HG03064 (cell line): ENCODE measurements at regions not wholly inside any gene's neighbourhood (a gene's known extent, or its start where the extent isn't known, plus 50 kb on each side); places are given as distances from the start of the nearest gene placed in this dataset.

Experiments used
- ATAC-seq: cut with Tn5 transposase; IDR thresholded peaks from one replicate; pipeline ENCODE4 v1.9.1; 2021; ENCODE audit warnings: low read depth; ENCODE audit not compliant: unreplicated experiment

DNA sequence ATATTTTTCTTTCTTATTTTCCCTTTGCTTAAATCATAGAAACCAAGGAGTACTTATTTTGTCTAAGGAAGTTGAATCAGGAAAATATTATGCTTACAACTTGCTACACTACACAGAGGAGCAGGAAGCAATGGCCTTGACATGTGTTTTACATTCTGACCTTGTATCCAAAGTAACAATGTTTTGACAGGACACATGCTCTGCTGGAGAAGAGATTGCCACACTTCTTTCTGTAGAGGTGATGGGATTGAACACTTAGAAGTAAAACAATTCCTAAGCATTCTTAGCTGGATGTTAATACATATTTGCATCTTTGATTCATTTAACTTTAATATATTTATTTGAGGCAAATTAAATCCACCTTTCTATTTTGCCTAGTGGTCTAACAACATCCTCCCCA, 929.1 kb downstream of the DSC3 start:
- no peak for ATAC-seq

DNA sequence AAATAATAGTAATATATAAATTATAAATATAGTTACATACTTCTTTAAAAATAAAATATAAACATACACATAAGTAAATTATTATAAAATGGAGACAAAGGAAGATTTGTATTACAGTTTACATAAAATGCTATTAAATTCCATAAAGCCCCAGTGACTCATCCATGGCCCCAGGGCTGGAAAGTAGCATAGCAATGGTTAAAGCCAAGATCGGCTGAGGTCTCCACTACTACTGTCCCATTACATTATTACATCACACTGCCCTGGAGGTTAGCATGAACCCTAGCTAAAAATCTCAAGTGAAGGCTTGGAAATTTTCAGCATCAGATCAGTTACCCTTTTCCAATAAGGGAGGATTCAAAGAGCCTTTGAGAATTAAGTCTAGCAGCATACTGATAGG, 936.2 kb downstream of the DSC3 start:
- no peak for ATAC-seq

DNA sequence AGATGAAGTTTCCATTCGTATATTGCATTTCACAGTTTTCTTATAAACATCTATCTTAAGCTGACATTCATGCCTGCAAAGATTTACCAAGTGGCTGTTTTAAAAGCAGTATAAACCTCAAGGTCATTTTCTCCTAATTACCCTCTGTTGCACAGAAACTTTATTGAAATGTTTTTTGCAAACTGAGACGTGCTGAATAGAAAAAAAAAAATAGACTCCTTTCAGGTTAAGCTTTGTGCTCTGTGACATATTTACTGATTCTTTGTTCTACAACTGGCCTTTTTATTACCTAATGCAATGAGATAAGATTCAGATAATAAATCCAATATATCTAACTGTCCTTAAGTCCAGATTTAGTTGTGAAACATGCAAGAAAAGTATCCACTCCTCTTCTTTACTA, 938.7 kb downstream of the DSC3 start:
- ATAC-seq: no peak

DNA sequence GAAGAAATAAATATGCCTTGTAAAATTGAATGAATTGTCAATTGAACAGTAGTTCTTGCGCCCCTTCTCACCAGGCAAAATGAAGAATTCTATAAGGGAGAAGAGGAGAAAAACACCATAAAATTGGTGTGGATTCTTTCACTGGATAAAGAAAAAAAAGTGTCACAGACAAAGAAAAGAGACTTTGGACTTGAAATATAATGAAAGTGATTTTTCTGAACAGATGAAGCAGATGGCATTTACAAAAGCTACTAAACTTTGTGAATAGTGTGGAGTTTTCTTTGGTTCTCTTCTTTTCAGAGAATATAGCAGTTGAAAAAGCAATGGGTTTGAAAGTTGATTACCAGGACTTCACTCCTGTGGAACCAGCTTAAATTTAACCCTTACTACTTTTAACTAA, 945.7 kb downstream of the DSC3 start:
- no peak for ATAC-seq

DNA sequence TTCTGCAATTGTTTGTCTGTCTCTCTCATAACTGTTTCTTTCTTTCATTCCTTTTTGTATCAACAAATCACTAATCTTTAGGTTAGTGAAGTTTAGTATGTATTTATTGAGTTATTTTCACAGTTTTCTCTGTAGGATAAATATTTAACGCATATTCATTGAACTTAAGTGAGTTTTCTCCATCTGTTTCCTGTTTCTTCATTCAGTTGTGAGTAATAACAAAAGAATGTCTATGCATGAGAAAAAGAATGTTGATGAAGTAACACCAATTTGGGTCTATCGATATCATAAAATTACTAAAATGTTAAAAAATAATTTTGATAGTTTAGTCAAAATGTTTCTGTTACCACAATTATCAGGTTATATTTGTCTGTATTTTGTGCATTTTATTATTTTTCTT, 948.0 kb downstream of the DSC3 start:
- no peak for ATAC-seq

DNA sequence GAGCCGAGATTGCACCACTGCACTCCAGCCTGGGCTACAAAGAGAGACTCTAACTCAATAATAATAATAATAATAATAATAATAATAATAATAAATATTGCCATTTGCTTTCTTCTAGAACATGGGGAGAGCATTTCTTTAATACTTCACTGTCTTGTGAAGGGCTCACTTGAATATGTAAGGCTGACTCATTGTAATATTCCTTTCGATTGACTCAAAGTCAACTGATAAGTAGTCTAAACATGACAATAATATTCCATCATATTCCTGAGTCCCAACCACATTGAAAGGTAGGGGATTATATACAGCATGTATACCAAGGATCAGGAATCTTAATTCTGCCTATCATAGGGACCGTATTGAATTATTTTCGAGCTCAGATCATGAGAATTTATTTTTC, 949.2 kb downstream of the DSC3 start:
- ATAC-seq: no peak

DNA sequence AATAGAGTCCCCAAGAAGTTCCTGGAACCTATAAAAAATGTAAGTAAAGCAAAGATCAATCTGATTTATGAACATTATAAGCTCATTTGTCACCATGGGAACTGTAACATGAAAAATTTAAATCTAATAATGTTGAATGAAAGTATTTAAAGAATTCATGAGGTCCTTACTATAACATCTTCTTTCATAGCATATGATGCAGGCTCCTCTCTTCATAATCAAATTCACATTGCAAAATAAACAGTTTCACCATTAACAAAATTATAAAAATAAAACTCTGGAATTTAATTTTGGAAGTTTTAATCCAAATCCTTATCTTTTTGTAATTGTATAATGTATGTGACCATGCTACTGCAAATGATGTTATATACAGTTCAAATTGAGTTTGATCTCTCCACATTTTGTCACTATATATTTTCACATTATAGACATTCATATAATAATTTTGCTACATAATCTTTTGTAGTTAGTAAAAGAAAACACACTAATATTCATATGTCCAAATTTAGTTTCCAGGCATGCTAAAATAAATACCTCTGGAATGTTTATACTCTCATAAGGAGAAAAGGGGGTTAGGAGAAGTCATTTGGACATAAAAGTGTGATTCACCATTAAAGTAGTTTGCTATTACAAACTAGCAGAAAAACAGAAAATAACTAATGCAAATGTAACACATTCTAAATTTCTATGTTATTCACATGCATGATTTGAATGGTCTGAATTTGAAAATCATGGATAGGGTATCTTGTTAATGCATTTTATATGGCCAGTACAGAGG, 954.1 kb downstream of the DSC3 start:
- no peak for ATAC-seq

DNA sequence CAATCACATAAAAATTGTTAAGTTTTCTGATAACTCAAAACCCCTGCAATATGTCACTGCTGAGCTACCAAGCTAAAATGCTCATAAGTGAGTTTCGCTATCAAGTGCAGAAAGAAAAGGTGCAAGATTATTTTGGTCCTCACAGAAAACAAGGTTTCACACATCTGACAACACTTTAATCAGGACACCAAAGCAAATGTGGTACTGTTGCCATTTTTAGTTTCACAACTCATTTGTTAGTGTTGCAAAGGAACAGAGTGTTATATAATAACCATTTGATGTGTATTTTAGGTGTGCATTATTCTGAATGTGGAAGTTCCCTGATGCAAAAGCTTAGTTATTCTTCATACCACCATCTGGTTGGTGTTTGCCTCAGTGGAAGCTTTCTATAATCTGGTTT, 956.2 kb downstream of the DSC3 start:
- ATAC-seq: no peak

DNA sequence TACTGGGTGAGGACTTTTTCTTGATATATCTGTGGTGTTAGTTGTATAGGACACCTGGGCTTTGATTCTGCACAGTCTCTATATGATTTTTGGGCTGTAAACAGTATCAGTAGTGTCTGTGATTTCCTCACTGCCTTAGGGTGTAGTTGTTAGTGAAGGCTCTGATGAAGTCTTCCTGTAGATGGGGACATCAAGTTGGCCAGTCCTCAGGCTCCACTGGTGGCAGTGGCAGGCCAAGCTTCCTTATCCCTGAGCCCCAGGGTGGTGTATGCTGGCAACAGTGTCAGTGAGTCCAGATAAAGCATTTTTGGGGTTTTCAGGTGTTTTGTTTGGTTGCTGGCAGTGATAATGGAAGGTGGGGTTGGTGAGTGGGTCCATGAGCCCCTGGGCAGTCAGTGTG, 961.4 kb downstream of the DSC3 start:
- no peak for ATAC-seq

DNA sequence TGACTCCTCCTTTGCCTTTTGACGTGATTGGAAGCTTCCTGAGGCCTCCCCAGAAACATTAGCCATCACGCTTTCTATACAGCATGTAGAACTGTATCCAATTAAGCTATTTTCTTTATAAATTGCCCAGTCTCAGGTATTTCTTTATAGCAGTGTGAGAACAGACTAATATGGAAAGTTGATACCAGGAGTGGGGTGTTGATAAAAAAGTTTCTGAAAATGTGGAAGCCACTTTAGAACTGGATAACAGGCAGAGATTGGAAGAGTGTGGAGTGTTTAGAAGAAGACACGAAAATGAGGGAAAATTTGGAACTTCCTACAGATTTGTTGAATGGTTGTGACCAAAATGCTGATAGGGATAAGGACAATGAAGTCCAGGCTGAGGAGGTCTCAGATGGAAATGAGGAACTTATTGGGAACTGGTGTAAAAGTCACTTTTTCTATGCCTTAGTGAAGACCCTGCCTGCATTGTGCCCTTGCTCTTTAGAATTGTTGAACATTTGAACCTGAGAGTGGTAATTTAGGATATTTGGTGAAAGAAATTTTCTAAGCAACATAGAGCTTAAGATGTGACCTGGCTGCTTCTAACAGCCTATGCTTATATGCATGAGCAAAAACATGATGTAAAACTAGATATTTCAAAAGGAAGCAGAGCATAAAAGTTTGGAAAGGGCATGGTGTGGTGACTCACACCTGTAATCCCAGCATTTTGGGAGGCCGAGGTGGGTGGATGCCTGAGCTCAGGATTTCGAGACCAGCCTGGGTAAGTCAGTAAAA, 969.7 kb downstream of the DSC3 start:
- ATAC-seq: no peak

DNA sequence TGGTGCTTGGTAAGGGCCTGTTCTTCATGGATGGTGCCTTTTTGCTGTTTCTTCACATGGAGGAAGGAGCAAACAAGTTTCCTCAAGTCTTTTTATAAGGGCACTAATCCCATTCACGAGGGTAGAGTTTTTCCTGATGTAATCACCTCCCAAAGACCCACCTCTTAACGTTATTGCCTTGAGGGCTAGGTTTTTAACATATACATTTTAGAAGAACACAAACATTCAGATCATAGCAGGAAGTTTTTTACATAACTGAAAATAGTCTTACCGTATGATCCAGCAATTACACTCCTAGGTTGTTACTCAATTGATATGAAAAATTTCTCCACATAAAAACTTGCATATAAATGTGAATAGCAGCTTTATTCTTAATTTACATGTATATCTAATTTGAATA, 976.3 kb downstream of the DSC3 start:
- ATAC-seq: no peak

DNA sequence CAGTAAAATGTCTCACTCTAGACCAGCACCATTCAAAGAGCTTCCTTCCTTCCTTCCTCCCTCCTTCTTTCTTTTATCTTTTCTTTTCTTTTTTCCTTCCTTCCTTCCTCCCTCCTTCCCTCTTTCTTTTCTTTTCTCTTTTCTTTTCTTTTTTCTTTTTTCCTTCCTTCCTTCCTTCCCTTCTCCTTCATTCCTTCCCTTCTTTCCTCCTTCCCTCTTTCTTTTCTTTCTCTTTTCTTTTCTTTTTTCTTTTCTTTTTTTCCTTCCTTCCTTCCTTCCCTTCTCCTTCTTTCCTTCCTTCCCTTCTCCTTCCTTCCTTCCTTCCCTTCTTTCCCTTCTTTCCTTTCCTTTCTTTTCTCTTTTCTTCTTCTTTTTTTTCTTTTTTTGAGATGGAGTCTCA, 985.1 kb downstream of the DSC3 start:
- no peak for ATAC-seq

DNA sequence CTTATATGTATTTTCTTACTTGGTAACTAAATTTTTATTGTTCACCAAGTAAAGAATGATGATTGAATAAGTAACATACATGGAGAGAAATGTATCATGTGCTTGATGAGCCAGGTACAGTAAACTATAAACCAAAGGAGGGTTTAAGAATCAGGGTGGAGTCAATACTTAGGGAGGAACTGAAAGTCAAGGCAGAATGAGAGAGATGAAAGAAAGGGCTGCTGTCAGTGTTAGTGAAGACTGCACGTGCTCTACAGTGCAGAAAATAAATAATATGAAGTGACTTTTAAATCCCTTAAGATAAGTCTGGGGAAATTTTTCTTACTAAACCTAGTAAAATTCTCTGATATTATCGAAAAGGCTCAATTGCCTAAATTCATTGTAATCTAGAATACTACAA, 986.0 kb downstream of the DSC3 start:
- no peak for ATAC-seq

DNA sequence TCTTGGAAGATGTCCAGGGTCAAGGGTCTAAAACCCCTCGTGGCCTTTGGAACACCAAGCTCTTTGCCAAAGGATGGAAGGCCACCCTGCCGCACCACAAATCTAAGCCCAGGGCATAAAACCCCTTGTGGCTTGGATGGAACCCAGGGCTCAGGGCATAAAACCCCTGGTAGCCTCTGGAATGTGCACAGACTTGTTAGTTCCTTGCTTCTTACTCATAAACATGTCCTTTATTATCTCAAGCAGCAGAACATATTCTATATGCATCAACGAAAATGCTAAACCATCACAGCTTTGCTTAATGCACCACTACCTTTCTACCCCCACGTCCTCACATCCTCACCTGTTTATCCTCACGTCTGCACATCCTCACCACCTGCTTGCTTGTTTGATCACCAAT, 998.0 kb downstream of the DSC3 start:
- no peak for ATAC-seq

DNA sequence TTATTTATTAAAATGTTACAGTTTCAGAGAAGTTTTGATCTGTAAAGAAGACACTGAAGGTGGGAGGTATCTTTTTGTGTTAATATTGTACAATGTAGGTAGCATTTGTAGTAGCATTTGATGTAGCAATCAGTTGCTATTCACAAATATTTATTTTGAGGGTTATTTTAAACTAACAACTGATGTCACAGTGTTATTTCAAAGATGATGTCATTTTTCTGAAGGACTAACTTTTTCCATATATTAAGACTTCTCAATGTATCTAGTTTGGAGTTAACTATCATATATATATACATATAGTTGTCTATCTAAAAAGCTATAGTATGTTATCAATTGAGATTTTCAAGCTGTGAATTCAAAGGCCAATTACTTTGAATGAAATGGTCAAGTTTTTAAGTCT, 1003.3 kb downstream of the DSC3 start:
- ATAC-seq: no peak

DNA sequence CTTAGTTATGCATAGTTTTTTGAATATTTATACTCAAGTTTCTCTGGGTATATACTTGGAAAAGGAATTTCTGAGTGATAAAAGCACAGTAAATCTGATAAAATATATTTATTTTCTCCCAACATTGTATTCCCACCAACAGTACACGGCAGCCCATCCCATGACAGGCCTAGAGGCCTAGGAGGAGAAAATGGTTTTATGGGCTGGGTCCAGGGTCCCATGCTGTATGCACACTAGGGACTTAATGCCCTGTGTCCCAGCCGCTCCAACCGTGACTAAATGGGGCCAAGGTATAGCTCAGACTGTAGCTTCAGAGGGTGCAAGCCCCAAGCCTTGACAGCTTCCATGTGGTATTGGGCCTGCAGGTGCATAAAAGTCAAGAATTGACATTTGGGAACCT, 1007.7 kb downstream of the DSC3 start:
- ATAC-seq: no peak

DNA sequence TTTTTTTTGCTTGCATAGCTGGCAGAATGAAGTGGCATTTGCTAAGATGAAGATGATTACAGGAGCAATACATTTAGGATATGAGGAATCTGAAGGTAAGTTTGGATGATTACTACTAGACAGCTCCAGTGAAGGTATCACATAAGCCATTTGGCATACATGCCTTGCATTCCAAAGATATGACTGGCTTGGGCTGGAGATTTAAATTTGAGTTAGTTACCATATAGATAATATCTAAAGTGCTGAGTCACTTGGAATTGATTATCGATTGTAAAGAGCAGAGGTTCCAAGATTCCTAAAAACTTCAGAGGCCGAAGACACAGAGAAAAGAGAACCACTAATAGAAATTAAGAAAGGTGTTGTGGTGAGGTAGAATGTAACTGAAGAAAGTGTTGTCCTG, 1026.4 kb downstream of the DSC3 start:
- ATAC-seq: no peak

DNA sequence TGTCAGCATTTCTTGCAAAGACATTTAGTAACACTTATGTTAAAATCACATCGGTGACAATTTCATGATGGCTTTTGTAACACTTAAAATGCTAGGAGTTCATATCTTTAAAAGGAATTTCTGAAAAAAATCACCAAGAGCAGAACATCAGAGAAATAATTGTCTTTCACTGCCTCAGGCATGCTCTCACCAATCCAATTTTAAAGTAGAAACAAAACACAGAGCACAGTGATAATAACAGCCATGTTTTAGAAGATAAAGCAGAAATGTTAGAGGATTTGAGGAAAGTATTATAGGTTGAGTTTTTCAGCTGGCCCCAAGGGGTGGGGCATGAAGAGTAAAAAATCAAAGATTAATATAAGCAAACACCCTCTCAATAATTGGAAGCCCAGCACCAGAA, 1037.6 kb downstream of the DSC3 start:
- ATAC-seq: no peak

DNA sequence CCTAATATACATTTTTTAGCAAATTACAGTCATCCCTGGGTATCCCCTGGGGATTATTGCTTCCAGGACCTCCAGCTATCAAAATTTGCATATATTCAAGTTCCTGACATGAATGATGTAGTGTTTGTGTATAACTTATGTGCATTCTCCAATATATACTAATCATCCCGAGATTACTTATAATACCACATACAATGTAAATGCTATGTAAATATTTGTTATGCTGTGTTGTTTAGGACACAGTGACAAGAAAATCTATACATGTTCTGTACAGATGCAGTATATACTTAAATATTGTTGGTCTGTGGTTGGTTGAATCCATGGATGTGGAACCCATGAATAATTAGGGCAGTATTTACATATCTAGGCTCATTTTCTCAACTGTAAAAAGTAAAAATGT, 1060.3 kb downstream of the DSC3 start:
- ATAC-seq: no peak

DNA sequence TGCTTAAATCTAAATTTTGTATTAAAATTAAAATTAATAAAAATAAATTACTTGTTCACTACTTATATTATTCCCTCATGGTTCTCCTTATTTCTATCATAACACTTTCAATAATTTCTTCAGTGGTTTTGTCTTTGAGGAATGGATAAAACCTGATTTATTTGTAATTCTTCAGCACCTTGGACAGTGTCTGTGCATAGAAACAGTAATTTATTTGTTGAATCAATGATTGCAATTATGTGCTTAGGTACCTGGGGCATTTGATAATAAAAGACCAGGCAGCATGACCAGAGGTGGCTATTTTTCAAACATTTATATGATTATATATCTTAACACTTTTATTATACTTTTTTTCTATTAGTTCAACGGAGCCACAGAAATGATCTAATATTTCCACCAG, 1062.7 kb downstream of the DSC3 start:
- ATAC-seq: no peak

DNA sequence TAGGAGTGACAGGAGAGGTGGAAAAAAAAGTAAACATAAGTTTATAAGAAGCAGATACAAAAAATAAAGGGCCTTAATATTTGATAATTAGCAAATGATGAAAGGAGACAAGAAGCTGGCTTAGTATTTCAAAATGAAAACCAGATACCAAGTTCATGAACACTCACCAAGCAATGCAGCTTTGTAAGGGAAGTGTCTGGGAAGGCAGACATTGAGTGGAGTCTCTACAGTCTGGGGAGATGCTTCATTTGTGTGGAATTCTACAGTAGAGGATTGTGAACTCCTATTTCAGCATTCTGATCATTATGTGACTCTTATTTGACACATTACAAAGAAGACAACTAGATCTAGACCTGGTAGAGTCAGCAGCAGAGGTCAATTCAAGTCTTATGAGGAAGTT, 1072.7 kb downstream of the DSC3 start:
- no peak for ATAC-seq

DNA sequence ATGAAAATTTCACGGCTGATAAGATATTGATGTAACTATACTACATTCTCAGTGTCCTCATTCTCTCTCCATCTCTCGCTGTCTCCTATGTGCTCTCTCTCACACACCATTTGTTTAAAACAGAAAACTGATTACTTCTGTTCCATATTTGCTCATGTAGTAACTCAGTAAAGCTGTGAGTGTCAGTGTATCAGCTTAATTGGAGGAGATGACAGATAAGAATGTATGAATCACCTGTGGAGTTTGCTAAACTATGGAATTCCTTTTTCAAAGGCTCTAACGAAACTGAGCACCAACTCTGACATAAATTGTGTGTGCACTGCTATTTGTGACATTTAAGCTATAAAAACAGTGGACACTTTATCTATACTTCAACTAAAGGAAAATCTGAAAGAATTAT, 1080.0 kb downstream of the DSC3 start:
- ATAC-seq: no peak
